ENCODE measurements at regions not wholly inside any gene's neighbourhood (a gene's known extent, or its start where the extent isn't known, plus 50 kb on each side); places are given as distances from the start of the nearest gene placed in this dataset.

GRCh38 chr14:89473989-89474388 lies 57.0 kb upstream of the FOXN3 start:
- TF ChIP-seq CTCF (conservative IDR thresholded peaks at IDR 0.05; ENCODE audit: low read depth, low read length) (no peak), EZH2 (IDR thresholded peaks at IDR 0.05; ENCODE audit: borderline replicate concordance, low read depth, low read length, poor library complexity, severe bottlenecking) (no peak)
